WTC11 (cell line): ENCODE measurements at regions not wholly inside any gene's neighbourhood (a gene's known extent, or its start where the extent isn't known, plus 50 kb on each side); places are given as distances from the start of the nearest gene placed in this dataset.

Experiments used
- ATAC-seq: fragments of 200-7000 bp; cut with Tn5 transposase; 2 replicates; pipeline ENCODE4 v1.10.0; 2021; ENCODE audit warnings: mild to moderate bottlenecking, moderate library complexity
- CTCF ChIA-PET: fragments of 300-600 bp; sonication (Branson Sonifier 250); formaldehyde crosslinking; loops from one replicate; lab custom pipeline; 2021; ENCODE audit warnings: antibody characterized with exemption; lab: Charles Lee
- POLR2A ChIA-PET: fragments of 350-600 bp; sonication (Branson Sonifier 250); formaldehyde crosslinking; loops from one replicate; lab custom pipeline; 2021; ENCODE audit warnings: antibody characterized with exemption; lab: Charles Lee
- DNase-seq: peaks from one replicate; pipeline ENCODE4 v3.0.0; 2021; ENCODE audit warnings: low spot score
- H3K27ac Mint-ChIP-seq: 2 replicates; pipeline ENCODE4 v1.8.0; 2021; ENCODE audit warnings: mixed read lengths
- H3K27me3 Mint-ChIP-seq: 2 replicates; pipeline ENCODE4 v1.8.0; 2021; ENCODE audit warnings: low read depth, mild to moderate bottlenecking, moderate library complexity, mixed read lengths
- H3K36me3 Mint-ChIP-seq: 2 replicates; pipeline ENCODE4 v1.8.0; 2021; ENCODE audit warnings: mixed read lengths
- H3K4me1 Mint-ChIP-seq: 2 replicates; pipeline ENCODE4 v1.8.0; 2022; ENCODE audit warnings: mixed read lengths
- H3K4me3 Mint-ChIP-seq: 2 replicates; pipeline ENCODE4 v1.8.0; 2021; ENCODE audit warnings: mild to moderate bottlenecking, moderate library complexity, mixed read lengths
- H3K9me3 Mint-ChIP-seq: 2 replicates; pipeline ENCODE4 v1.8.0; 2021; ENCODE audit warnings: mixed read lengths
- ATF2 ChIP-seq: sonication (generic); formaldehyde crosslinking; IDR thresholded peaks from 2 replicates; pipeline ENCODE4 v1.8.1; 2022; ENCODE audit warnings: low read depth, missing genetic modification reagents, borderline replicate concordance
- ATF6 ChIP-seq: sonication (generic); formaldehyde crosslinking; IDR thresholded peaks from 2 replicates; pipeline ENCODE4 v1.8.1; 2023; ENCODE audit warnings: mild to moderate bottlenecking, missing genetic modification reagents
- ESRRA ChIP-seq: sonication (generic); formaldehyde crosslinking; IDR thresholded peaks from 2 replicates; pipeline ENCODE4 v1.8.1; 2022; ENCODE audit warnings: mild to moderate bottlenecking, missing genetic modification reagents, borderline replicate concordance
- FOXJ3 ChIP-seq: sonication (generic); formaldehyde crosslinking; IDR thresholded peaks from 2 replicates; pipeline ENCODE4 v1.9.0; 2021; ENCODE audit warnings: missing genetic modification reagents, mild to moderate bottlenecking, borderline replicate concordance
- FOXK1 ChIP-seq: sonication (generic); formaldehyde crosslinking; IDR thresholded peaks from 2 replicates; pipeline ENCODE4 v1.8.0; 2022; ENCODE audit warnings: mild to moderate bottlenecking, moderate library complexity, missing genetic modification reagents
- GRHL2 ChIP-seq: fragments of 250-450 bp; sonication (Bioruptor Pico); IDR thresholded peaks from 2 replicates; pipeline ENCODE4 v1.8.0; 2022; ENCODE audit warnings: mild to moderate bottlenecking, moderate library complexity; ENCODE audit not compliant: insufficient replicate concordance, severe bottlenecking
- HMGXB4 ChIP-seq: sonication (generic); formaldehyde crosslinking; IDR thresholded peaks from 2 replicates; pipeline ENCODE4 v1.8.1; 2023; ENCODE audit warnings: mild to moderate bottlenecking, moderate library complexity, missing genetic modification reagents
- IRF2 ChIP-seq: sonication (generic); formaldehyde crosslinking; IDR thresholded peaks from 2 replicates; pipeline ENCODE4 v1.8.0; 2022; ENCODE audit warnings: low read depth, missing genetic modification reagents, borderline replicate concordance
- JUN ChIP-seq: sonication (generic); formaldehyde crosslinking; IDR thresholded peaks from 2 replicates; pipeline ENCODE4 v1.8.0; 2023; ENCODE audit warnings: mild to moderate bottlenecking, missing genetic modification reagents
- MAX ChIP-seq: sonication (generic); formaldehyde crosslinking; IDR thresholded peaks from 2 replicates; pipeline ENCODE4 v1.8.0; 2022; ENCODE audit warnings: mild to moderate bottlenecking, missing genetic modification reagents
- MXD4 ChIP-seq: fragments of 250-450 bp; sonication (Bioruptor Pico); IDR thresholded peaks from 2 replicates; pipeline ENCODE4 v1.8.0; 2021; ENCODE audit warnings: mild to moderate bottlenecking, moderate library complexity, borderline replicate concordance
- MYBL2 ChIP-seq: sonication (generic); formaldehyde crosslinking; IDR thresholded peaks from 2 replicates; pipeline ENCODE4 v1.8.1; 2023; ENCODE audit warnings: mild to moderate bottlenecking, moderate library complexity, missing genetic modification reagents
- OVOL2 ChIP-seq: fragments of 250-450 bp; sonication (Bioruptor Pico); IDR thresholded peaks from 2 replicates; pipeline ENCODE4 v1.9.0; 2021; ENCODE audit warnings: mild to moderate bottlenecking, borderline replicate concordance
- PRDM15 ChIP-seq: sonication (generic); formaldehyde crosslinking; IDR thresholded peaks from 2 replicates; pipeline ENCODE4 v1.8.0; 2022; ENCODE audit warnings: missing genetic modification reagents
- SMAD3 ChIP-seq: sonication (generic); formaldehyde crosslinking; IDR thresholded peaks from 2 replicates; pipeline ENCODE4 v1.8.0; 2022; ENCODE audit warnings: missing genetic modification reagents, mild to moderate bottlenecking, borderline replicate concordance
- SMAD4 ChIP-seq: sonication (generic); formaldehyde crosslinking; IDR thresholded peaks from 2 replicates; pipeline ENCODE4 v1.8.0; 2022; ENCODE audit warnings: mild to moderate bottlenecking, missing genetic modification reagents
- ZNF219 ChIP-seq: sonication (generic); formaldehyde crosslinking; IDR thresholded peaks from 2 replicates; pipeline ENCODE4 v1.8.0; 2023; ENCODE audit warnings: missing genetic modification reagents, mild to moderate bottlenecking, borderline replicate concordance
- ZNF232 ChIP-seq: sonication (generic); formaldehyde crosslinking; IDR thresholded peaks from 2 replicates; pipeline ENCODE4 v1.8.0; 2022; ENCODE audit warnings: mild to moderate bottlenecking, missing genetic modification reagents
- ZNF281 ChIP-seq: sonication (generic); formaldehyde crosslinking; IDR thresholded peaks from 2 replicates; pipeline ENCODE4 v1.8.0; 2023; ENCODE audit warnings: mild to moderate bottlenecking, missing genetic modification reagents
- ZNF416 ChIP-seq: fragments of 250-450 bp; sonication (Bioruptor Pico); IDR thresholded peaks from 2 replicates; pipeline ENCODE4 v1.9.0; 2021; ENCODE audit warnings: mild to moderate bottlenecking, inconsistent platforms
- ZNF671 ChIP-seq: fragments of 250-450 bp; sonication (Bioruptor Pico); IDR thresholded peaks from 2 replicates; pipeline ENCODE4 v1.8.0; 2021; ENCODE audit warnings: mild to moderate bottlenecking

GRCh38 chr5:27571681-27572080, 533.3 kb upstream of the CDH9 start (continued):
- no peak for TF ChIP-seq PRDM15 (CRISPR knock-in tag)
- no peak for TF ChIP-seq ZNF281 (CRISPR knock-in tag)
- TF ChIP-seq IRF2 (CRISPR knock-in tag): no peak
- TF ChIP-seq ATF6 (CRISPR knock-in tag): no peak

GRCh38 chr5:27568811-27569210, 530.4 kb upstream of the CDH9 start:
- ChIA-PET CTCF (no interaction called here), POLR2A (no interaction called here)
- ATAC-seq: no peak
- no peak for DNase-seq
- H3K36me3 Mint-ChIP-seq: no peaks in the 10 kb centered on the region
- no peaks in the 10 kb centered on the region; the same call in 1 of the 2 replicates for H3K9me3 Mint-ChIP-seq
- TF ChIP-seq MXD4 (CRISPR knock-in tag): no peak
- TF ChIP-seq ZNF416: no peak
- no peak for TF ChIP-seq JUN
- TF ChIP-seq ZNF219 (CRISPR knock-in tag): no peak
- no peak for TF ChIP-seq FOXJ3 (CRISPR knock-in tag)
- TF ChIP-seq MAX: no peak
- no peak for TF ChIP-seq OVOL2 (CRISPR knock-in tag)
- no peak for TF ChIP-seq SMAD3
- no peak for TF ChIP-seq ZNF232 (CRISPR knock-in tag)
- no peak for TF ChIP-seq HMGXB4 (CRISPR knock-in tag)
- TF ChIP-seq MYBL2: no peak
- TF ChIP-seq FOXK1 (CRISPR knock-in tag): no peak
- TF ChIP-seq GRHL2: no peak
- TF ChIP-seq ZNF671 (CRISPR knock-in tag): no peak
- no peak for TF ChIP-seq ESRRA
- no peak for TF ChIP-seq ATF2 (CRISPR knock-in tag)
- no peak for TF ChIP-seq SMAD4
- H3K4me3 Mint-ChIP-seq: no peak overlapping the region
- no peaks in the 10 kb centered on the region; the same call in 1 of the 2 replicates for H3K27me3 Mint-ChIP-seq
- no peak overlapping the region for H3K27ac Mint-ChIP-seq
- no peaks in the 10 kb centered on the region for H3K4me1 Mint-ChIP-seq
